ENCODE measurements at regions not wholly inside any gene's neighbourhood (a gene's known extent, or its start where the extent isn't known, plus 50 kb on each side); places are given as distances from the start of the nearest gene placed in this dataset.

DNA sequence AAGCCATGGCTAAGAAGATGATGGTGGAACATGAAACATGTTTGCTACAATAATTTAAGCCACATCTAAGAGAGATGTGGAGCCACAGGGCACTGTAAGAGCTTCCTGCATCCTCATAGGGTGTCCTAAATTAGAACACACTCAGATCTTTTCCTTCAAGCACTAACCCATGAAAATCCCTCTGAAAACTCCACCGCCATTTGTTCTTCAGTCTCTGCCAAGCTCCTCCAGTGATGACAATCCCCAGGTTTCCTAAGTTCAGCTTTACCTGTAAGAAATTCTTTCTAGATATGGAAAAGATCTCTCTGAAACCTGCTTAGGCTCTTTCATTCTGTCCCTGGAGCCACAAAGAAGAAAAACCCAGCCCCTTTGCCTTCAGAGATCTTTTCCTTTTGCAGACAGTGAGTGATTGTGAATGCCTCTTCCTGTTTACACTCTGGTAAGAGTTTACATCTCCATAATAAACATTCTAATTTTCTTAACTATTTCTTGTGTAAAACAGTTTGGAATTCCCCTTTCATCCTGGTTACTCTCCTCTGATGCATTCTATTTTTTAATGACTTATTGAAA is 907.2 kb downstream of the VRK1 start:
- no peaks in the 10 kb centered on the region for H3K36me3 ChIP-seq (ENCODE audit: control insufficient read depth in 2 of 2, extremely low read depth in 1 of 2, insufficient read depth in 2 of 2, low read length in 2 of 2)
- H3K9me1 ChIP-seq (replicated peaks; ENCODE audit: control insufficient read depth, extremely low read depth, insufficient read depth, low read length) = no peaks in the 10 kb centered on the region
- no peaks in the 10 kb centered on the region for H3K27me3 ChIP-seq (ENCODE audit: control insufficient read depth in 2 of 2, insufficient read depth in 2 of 2, low read length in 2 of 2)
- ChIA-PET CTCF (no interaction called here), POLR2A (no interaction called here)
- no peaks in the 10 kb centered on the region for H4K20me1 ChIP-seq (replicated peaks; ENCODE audit: control insufficient read depth, extremely low read depth, insufficient read depth, low read length)
- H2AFZ ChIP-seq (ENCODE audit: low read depth, low read length) = no peak overlapping the region
- H3K4me2 ChIP-seq (ENCODE audit: insufficient read depth, low read length) = no peak overlapping the region
- no peaks in the 10 kb centered on the region for H3K79me2 ChIP-seq (ENCODE audit: control insufficient read depth, insufficient read depth, low read length)
- DNase-seq (ENCODE audit: low read depth, low spot score) (no peak), FAIRE-seq (no peak)
- no peak overlapping the region for H3K27ac ChIP-seq (ENCODE audit: insufficient read depth, low read depth, low read length)
- TF ChIP-seq, protein P1, sequence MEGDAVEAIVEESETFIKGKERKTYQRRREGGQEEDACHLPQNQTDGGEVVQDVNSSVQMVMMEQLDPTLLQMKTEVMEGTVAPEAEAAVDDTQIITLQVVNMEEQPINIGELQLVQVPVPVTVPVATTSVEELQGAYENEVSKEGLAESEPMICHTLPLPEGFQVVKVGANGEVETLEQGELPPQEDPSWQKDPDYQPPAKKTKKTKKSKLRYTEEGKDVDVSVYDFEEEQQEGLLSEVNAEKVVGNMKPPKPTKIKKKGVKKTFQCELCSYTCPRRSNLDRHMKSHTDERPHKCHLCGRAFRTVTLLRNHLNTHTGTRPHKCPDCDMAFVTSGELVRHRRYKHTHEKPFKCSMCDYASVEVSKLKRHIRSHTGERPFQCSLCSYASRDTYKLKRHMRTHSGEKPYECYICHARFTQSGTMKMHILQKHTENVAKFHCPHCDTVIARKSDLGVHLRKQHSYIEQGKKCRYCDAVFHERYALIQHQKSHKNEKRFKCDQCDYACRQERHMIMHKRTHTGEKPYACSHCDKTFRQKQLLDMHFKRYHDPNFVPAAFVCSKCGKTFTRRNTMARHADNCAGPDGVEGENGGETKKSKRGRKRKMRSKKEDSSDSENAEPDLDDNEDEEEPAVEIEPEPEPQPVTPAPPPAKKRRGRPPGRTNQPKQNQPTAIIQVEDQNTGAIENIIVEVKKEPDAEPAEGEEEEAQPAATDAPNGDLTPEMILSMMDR (IDR thresholded peaks at IDR 0.05; ENCODE audit: extremely low read depth in 1 of 2, insufficient read depth in 1 of 2, low read depth in 1 of 2, low read length in 2 of 2) = no peak
- TF ChIP-seq POLR2A (IDR thresholded peaks at IDR 0.05; ENCODE audit: low read depth, low read length) (no peak), JUN (IDR thresholded peaks at IDR 0.05; ENCODE audit: borderline replicate concordance, insufficient read depth, insufficient read length, low read depth) (no peak), FOS (IDR thresholded peaks at IDR 0.05; ENCODE audit: borderline replicate concordance, insufficient read depth, low read length) (no peak), GATA2 (IDR thresholded peaks at IDR 0.05; ENCODE audit: insufficient read depth, insufficient read length, low read depth, low read length) (no peak), EZH2 (IDR thresholded peaks at IDR 0.05; ENCODE audit: borderline replicate concordance, low read depth, low read length, severe bottlenecking) (no peak), MYC (IDR thresholded peaks at IDR 0.05; ENCODE audit: low read depth, low read length) (no peak), POLR2AphosphoS5 (IDR thresholded peaks at IDR 0.05; ENCODE audit: insufficient read depth, low read depth, low read length) (no peak)
- TF ChIP-seq, protein P2, sequence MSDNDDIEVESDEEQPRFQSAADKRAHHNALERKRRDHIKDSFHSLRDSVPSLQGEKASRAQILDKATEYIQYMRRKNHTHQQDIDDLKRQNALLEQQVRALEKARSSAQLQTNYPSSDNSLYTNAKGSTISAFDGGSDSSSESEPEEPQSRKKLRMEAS (IDR thresholded peaks at IDR 0.05; ENCODE audit: insufficient read depth, insufficient read length) = no peak
- intact Hi-C loops (cut with micrococcal nuclease) = no loop called here
- no peak overlapping the region for H3K9ac ChIP-seq (replicated peaks; ENCODE audit: extremely low read depth, insufficient read depth, low read length)
- no peaks in the 10 kb centered on the region for H3K4me1 ChIP-seq (ENCODE audit: control insufficient read depth, extremely low read depth, insufficient read depth, low read length)
- H3K4me3 ChIP-seq (replicated peaks in 1 of 3; ENCODE audit: insufficient read depth in 1 of 3, low read depth in 1 of 3, low read length in 3 of 3) = no peak overlapping the region
- peaks cover 9% of the 10 kb centered on the region for H3K9me3 ChIP-seq (replicated peaks; ENCODE audit: control insufficient read depth, insufficient read depth, low read length)
- dilution Hi-C loops (cut with MboI; ENCODE audit: extremely low pct_ligation_motif_present, low sequenced_read_pairs) = no loop called here
- BruUV-seq (replicated peaks) = no TSS peak
